ENCODE measurements at regions not wholly inside any gene's neighbourhood (a gene's known extent, or its start where the extent isn't known, plus 50 kb on each side); places are given as distances from the start of the nearest gene placed in this dataset.
"Not testable (repeated sequence)": the region's sequence is repeated elsewhere in the genome, so short reads cannot be mapped to it uniquely, and the experiment has no call there.

DNA sequence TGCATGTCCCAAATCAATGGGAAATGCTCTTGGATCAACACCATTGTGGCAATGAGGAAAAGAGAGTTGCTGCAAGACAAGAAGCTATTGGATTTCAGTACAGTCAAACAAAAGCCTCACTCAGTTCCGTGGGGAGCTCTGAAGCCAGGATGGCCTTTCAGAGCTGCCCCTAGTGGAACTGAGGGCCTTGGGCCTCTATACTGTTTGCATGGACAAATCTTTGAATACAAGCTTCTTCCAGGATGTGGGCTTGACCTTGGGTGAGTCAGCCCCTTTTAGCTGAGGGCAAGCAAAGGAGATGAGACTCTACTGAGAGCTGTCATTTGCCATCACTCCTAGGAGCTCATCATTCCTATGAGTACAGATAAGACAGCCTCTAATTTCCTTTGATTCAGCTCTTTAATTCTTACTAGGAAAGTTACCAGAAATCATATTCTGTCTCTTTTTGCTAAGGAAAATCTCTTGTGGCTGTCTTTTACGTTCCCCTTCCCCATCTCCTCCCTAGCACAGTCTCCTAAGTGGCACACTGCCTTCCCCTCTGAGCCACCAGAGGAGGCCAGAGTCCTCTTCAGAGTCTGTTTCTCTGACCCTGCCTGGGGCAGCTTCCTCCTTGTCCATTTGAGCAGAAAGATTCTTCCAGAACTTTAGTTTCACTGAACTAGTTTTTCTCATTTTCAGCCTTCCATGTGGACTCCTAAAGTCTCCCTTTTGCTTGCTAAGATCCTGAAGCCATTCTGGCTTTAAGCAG lies 168.8 kb upstream of the POC5 start:
- DNase-seq (ENCODE audit: low read depth, low spot score): peak; percentile 57
- in situ Hi-C loops (cut with HindIII; ENCODE audit: low pct_unique_long_range_greater_than_20kb, low sequenced_read_pairs): no loop called here

GRCh38 chr5:75885321-75885720 lies 168.1 kb upstream of the POC5 start:
- DNase-seq (ENCODE audit: low read depth, low spot score): no peak
- in situ Hi-C loops (cut with HindIII; ENCODE audit: low pct_unique_long_range_greater_than_20kb, low sequenced_read_pairs): no loop called here

GRCh38 chr5:75869891-75870290 lies 152.7 kb upstream of the POC5 start:
- DNase-seq (ENCODE audit: low read depth, low spot score): no peak
- in situ Hi-C loops (cut with HindIII; ENCODE audit: low pct_unique_long_range_greater_than_20kb, low sequenced_read_pairs): no loop called here

- in situ Hi-C loops (cut with HindIII; ENCODE audit: low pct_unique_long_range_greater_than_20kb, low sequenced_read_pairs): no loop called here
- no peak for DNase-seq (ENCODE audit: low read depth, low spot score)
These were observed 145.6 kb upstream of the POC5 start for GRCh38 chr5:75862872-75863271.

- in situ Hi-C loops (cut with HindIII; ENCODE audit: low pct_unique_long_range_greater_than_20kb, low sequenced_read_pairs): not testable (repeated sequence)
These were observed 142.4 kb upstream of the POC5 start for GRCh38 chr5:75859621-75860020.

GRCh38 chr5:75856056-75856455 lies 138.8 kb upstream of the POC5 start:
- in situ Hi-C loops (cut with HindIII; ENCODE audit: low pct_unique_long_range_greater_than_20kb, low sequenced_read_pairs): no loop called here
- no peak for DNase-seq (ENCODE audit: low read depth, low spot score)

More at GRCh38 chr5:75859621-75860020, 142.4 kb upstream of the POC5 start:
- DNase-seq (ENCODE audit: low read depth, low spot score): not testable (repeated sequence)

GRCh38 chr5:75848077-75848476 lies 130.8 kb upstream of the POC5 start:
- DNase-seq (ENCODE audit: low read depth, low spot score): no peak
- in situ Hi-C loops (cut with HindIII; ENCODE audit: low pct_unique_long_range_greater_than_20kb, low sequenced_read_pairs): no loop called here

DNA sequence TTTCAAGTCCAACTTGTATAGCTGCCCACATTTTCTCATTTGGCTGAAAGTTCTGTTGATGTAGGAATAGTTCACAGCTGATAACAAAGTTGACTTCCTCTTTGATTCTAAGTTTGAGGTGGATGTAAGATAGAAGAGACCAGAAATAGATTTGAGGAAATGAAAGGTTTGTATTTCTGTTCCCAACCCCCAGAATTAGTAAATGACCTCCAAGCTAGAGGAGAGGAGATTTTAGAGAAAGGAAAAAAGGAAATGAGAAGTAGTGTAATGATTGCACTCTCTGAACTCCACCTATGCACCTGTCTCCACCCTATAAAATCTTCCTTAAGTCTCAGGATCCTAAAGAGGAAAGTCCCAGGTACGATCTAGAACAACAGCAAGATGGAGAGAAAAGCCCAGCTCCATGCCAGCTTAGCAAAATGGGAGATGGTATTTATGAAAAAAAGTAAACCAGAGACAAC lies 130.4 kb upstream of the POC5 start:
- in situ Hi-C loops (cut with HindIII; ENCODE audit: low pct_unique_long_range_greater_than_20kb, low sequenced_read_pairs): no loop called here

GRCh38 chr5:75844301-75844700 lies 127.1 kb upstream of the POC5 start:
- in situ Hi-C loops (cut with HindIII; ENCODE audit: low pct_unique_long_range_greater_than_20kb, low sequenced_read_pairs): no loop called here
- DNase-seq (ENCODE audit: low read depth, low spot score): no peak

More for the DNA sequence above, 130.4 kb upstream of the POC5 start:
- DNase-seq (ENCODE audit: low read depth, low spot score): no peak

GRCh38 chr5:75843319-75843718 lies 126.1 kb upstream of the POC5 start:
- DNase-seq (ENCODE audit: low read depth, low spot score): no peak
- in situ Hi-C loops (cut with HindIII; ENCODE audit: low pct_unique_long_range_greater_than_20kb, low sequenced_read_pairs): no loop called here

DNA sequence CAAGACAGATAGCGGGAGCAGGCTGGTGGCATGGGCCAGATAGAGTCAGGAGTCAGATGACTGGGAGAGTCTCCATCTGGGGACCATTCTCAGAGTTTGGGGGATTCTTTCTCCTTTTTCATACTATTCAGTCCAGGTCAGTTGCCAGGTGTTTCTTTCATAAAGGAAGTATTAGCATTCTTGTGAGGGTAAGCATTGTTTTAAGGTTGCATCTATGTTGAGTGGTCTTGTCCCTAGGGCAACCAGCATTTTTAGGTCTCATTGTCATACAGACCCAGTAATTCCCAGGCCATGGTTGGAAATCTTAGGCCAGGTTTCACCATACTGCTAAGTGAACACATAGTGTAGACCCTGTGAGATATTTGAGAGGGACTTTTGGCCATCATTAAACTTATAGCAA lies 122.3 kb upstream of the POC5 start:
- in situ Hi-C loops (cut with HindIII; ENCODE audit: low pct_unique_long_range_greater_than_20kb, low sequenced_read_pairs): no loop called here
- no peak for DNase-seq (ENCODE audit: low read depth, low spot score)

DNA sequence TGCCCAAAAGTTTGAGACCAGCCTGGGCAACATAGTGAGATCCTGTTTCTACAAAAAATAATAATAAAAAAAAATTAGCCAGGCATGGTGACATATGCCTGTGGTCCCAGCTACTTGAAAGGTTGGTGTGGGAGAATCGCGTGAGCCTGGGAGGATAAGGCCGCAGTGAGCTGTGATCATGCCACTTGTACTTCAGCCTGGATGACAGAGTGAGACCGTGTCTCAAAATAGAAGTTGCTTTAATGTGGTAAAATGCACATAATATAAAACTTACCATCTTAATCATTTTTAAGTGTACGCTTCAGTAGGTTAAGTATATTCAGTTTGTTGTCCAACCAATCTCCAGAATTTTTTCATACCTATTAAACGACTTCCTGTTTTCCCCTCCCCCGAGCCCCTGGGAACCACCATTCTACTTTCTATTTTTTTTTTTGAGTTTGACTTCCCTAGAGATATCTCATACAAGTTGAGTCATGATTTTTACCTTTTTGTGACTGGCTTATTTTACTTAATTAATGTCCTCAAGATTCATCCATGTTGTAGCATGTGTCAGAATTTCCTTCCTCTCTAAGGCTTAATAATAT lies 120.1 kb upstream of the POC5 start:
- no peak for DNase-seq (ENCODE audit: low read depth, low spot score)
- in situ Hi-C loops (cut with HindIII; ENCODE audit: low pct_unique_long_range_greater_than_20kb, low sequenced_read_pairs): no loop called here

DNA sequence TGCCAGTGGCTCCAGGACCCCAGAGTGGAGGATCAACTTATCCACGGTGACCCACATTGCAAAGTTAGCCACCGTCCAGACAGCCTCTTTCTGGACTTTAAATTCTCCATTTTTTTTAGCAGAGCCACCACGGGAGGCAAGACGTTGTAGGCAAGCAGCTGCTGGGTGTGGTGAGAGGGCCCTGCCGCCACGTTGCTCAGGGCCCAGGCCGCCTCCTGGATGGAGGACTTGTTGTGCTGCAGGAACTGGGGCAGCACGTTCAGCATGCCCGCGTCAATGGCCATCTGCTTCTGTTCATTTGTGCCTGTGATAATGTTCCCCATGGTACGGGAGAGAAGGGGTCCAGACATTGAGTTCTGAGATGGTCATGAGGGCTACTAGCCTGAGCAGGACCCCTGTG lies 114.3 kb upstream of the POC5 start:
- in situ Hi-C loops (cut with HindIII; ENCODE audit: low pct_unique_long_range_greater_than_20kb, low sequenced_read_pairs): no loop called here

GRCh38 chr5:75828029-75828428 lies 110.8 kb upstream of the POC5 start:
- in situ Hi-C loops (cut with HindIII; ENCODE audit: low pct_unique_long_range_greater_than_20kb, low sequenced_read_pairs): no loop called here
- no peak for DNase-seq (ENCODE audit: low read depth, low spot score)

More for the DNA sequence above, 114.3 kb upstream of the POC5 start:
- no peak for DNase-seq (ENCODE audit: low read depth, low spot score)

- no peak for DNase-seq (ENCODE audit: low read depth, low spot score)
- in situ Hi-C loops (cut with HindIII; ENCODE audit: low pct_unique_long_range_greater_than_20kb, low sequenced_read_pairs): no loop called here
These were observed 107.1 kb upstream of the POC5 start for GRCh38 chr5:75824323-75824722.

- DNase-seq (ENCODE audit: low read depth, low spot score): no peak
- in situ Hi-C loops (cut with HindIII; ENCODE audit: low pct_unique_long_range_greater_than_20kb, low sequenced_read_pairs): no loop called here
These were observed 106.6 kb upstream of the POC5 start for GRCh38 chr5:75823811-75824210.

DNA sequence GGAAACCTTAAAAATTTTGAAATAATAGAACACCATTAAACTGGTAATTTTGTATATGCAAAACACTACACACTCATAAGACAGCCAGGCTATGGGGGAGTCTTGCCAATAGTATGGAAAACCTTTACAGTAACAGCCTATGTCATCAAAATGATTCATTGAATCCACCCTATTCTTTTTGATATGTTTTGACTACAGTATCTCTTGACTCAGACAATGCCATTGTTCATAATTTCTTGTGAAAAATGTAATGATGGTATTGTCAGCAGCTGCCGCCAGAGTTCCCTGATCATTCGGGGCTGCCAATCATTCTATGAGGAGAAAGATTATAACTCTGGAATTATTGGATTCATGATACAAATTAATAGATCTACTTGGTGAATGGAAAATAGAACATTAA lies 101.4 kb upstream of the POC5 start:
- DNase-seq (ENCODE audit: low read depth, low spot score): no peak
- in situ Hi-C loops (cut with HindIII; ENCODE audit: low pct_unique_long_range_greater_than_20kb, low sequenced_read_pairs): no loop called here

- DNase-seq (ENCODE audit: low read depth, low spot score); in situ Hi-C loops (cut with HindIII; ENCODE audit: low pct_unique_long_range_greater_than_20kb, low sequenced_read_pairs): not testable (repeated sequence)
These were observed 82.5 kb upstream of the POC5 start for GRCh38 chr5:75799695-75800094.

GRCh38 chr5:75769338-75769737 lies 52.1 kb upstream of the POC5 start:
- DNase-seq (ENCODE audit: low read depth, low spot score); in situ Hi-C loops (cut with HindIII; ENCODE audit: low pct_unique_long_range_greater_than_20kb, low sequenced_read_pairs): not testable (repeated sequence)
